T-helper 2 cell treated with Interferon-gamma antibody and Interleukin-4, amounts not matched to agents 5 μg/mL and 100 μg/mL, for 36 hours (primary cell): ENCODE measurements at regions not wholly inside any gene's neighbourhood (a gene's known extent, or its start where the extent isn't known, plus 50 kb on each side); places are given as distances from the start of the nearest gene placed in this dataset.

Experiments
- DNase-seq: peaks from one replicate; pipeline ENCODE4 v3.0.0; 2021; ENCODE audit warnings: low spot score
- H3K27ac Mint-ChIP-seq: one replicate; pipeline ENCODE4 v1.8.0; 2021; ENCODE audit warnings: mild to moderate bottlenecking, mixed read lengths
- H3K27me3 Mint-ChIP-seq: one replicate; pipeline ENCODE4 v1.8.0; 2021; ENCODE audit warnings: low read depth, mixed read lengths
- H3K36me3 Mint-ChIP-seq: one replicate; pipeline ENCODE4 v1.8.0; 2021; ENCODE audit warnings: low read depth, mixed read lengths
- H3K4me1 Mint-ChIP-seq: one replicate; pipeline ENCODE4 v1.8.0; 2021; ENCODE audit warnings: low read depth, mixed read lengths
- H3K4me3 Mint-ChIP-seq: one replicate; pipeline ENCODE4 v1.8.0; 2022; ENCODE audit warnings: mild to moderate bottlenecking, moderate library complexity, mixed read lengths
- H3K9me3 Mint-ChIP-seq: one replicate; pipeline ENCODE4 v1.8.0; 2021; ENCODE audit warnings: mixed read lengths

DNA sequence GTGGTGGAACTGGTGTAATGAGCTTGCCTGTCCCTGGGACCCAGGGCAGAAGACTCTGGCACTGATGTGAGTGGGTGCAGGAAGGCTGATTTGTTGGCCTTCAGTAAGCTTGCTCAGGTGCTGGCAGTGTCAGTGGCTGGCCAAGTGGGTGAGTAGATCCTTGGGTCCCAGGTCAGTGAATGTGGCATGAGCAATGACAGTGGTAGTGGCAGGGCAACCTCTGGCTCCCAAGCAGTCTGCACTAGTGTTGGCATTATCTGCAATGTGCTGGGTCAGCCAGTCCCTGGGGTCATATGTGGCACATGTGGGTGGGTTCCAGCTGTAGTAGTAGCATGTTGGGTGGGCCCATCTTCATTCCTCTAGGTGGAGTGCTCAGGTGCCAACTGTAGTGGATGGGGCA lies 640.9 kb upstream of the GRM3 start:
- no peak overlapping the region for H3K27ac Mint-ChIP-seq
- no peak for DNase-seq
- H3K9me3 Mint-ChIP-seq = peaks cover 66% of the 10 kb centered on the region
- no peak overlapping the region for H3K4me3 Mint-ChIP-seq
- no peaks in the 10 kb centered on the region for H3K36me3 Mint-ChIP-seq
- no peaks in the 10 kb centered on the region for H3K27me3 Mint-ChIP-seq
- no peaks in the 10 kb centered on the region for H3K4me1 Mint-ChIP-seq

GRCh38 chr7:85997515-85997914 lies 646.2 kb upstream of the GRM3 start:
- no peak overlapping the region for H3K4me3 Mint-ChIP-seq
- peaks cover 80% of the 10 kb centered on the region for H3K9me3 Mint-ChIP-seq
- DNase-seq = no peak
- no peaks in the 10 kb centered on the region for H3K4me1 Mint-ChIP-seq
- H3K27ac Mint-ChIP-seq = no peak overlapping the region
- no peaks in the 10 kb centered on the region for H3K27me3 Mint-ChIP-seq
- no peaks in the 10 kb centered on the region for H3K36me3 Mint-ChIP-seq

DNA sequence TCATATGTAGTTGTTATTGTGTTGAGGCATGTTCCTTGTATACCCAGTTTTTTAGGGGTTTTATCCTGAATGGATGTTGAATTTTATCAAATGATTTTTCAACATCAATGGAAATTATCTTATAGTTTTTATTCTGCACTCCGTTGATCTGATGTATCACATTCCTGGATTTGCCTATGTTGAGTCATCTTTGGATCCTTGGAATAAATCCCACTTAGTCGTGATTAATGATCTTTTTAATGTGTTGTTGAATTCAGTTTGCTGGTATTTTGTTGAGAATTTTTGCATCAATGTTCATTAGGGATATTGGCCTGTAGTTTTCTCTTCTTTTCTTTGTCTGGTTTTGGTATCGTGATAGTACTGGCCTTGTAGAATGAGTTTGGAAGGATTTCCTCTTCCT lies 648.6 kb upstream of the GRM3 start:
- H3K4me3 Mint-ChIP-seq = no peak overlapping the region
- H3K27me3 Mint-ChIP-seq = no peaks in the 10 kb centered on the region
- H3K9me3 Mint-ChIP-seq = peaks cover 59% of the 10 kb centered on the region
- no peak for DNase-seq
- no peaks in the 10 kb centered on the region for H3K36me3 Mint-ChIP-seq
- H3K27ac Mint-ChIP-seq = no peak overlapping the region
- no peaks in the 10 kb centered on the region for H3K4me1 Mint-ChIP-seq

- H3K27ac Mint-ChIP-seq = no peak overlapping the region
- no peak overlapping the region for H3K4me3 Mint-ChIP-seq
- no peaks in the 10 kb centered on the region for H3K36me3 Mint-ChIP-seq
- H3K4me1 Mint-ChIP-seq = no peaks in the 10 kb centered on the region
- peaks cover 29% of the 10 kb centered on the region for H3K9me3 Mint-ChIP-seq
- H3K27me3 Mint-ChIP-seq = no peaks in the 10 kb centered on the region
- DNase-seq = no peak
Observed at GRCh38 chr7:85980740-85981139, 663.0 kb upstream of the GRM3 start.

- Mint-ChIP-seq H3K27me3 (no peaks in the 10 kb centered on the region), H3K4me3 (no peak overlapping the region), H3K9me3 (peaks cover 17% of the 10 kb centered on the region), H3K27ac (no peak overlapping the region), H3K4me1 (no peaks in the 10 kb centered on the region), H3K36me3 (no peaks in the 10 kb centered on the region)
- no peak for DNase-seq
Observed at GRCh38 chr7:85974176-85974575, 669.5 kb upstream of the GRM3 start.

GRCh38 chr7:85972504-85973141 lies 671.1 kb upstream of the GRM3 start:
- Mint-ChIP-seq H3K4me3 (no peak overlapping the region), H3K27ac (no peak overlapping the region), H3K27me3 (no peaks in the 10 kb centered on the region), H3K36me3 (no peaks in the 10 kb centered on the region), H3K4me1 (no peaks in the 10 kb centered on the region), H3K9me3 (peaks cover 13% of the 10 kb centered on the region)
- DNase-seq = no peak

GRCh38 chr7:85954961-85955360 lies 688.7 kb upstream of the GRM3 start:
- Mint-ChIP-seq H3K4me3 (no peak overlapping the region), H3K27ac (no peak overlapping the region), H3K9me3 (peaks cover 16% of the 10 kb centered on the region), H3K36me3 (no peaks in the 10 kb centered on the region), H3K27me3 (no peaks in the 10 kb centered on the region), H3K4me1 (no peaks in the 10 kb centered on the region)
- no peak for DNase-seq

- Mint-ChIP-seq H3K27me3 (no peaks in the 10 kb centered on the region), H3K4me1 (no peaks in the 10 kb centered on the region)
Observed at GRCh38 chr7:85950871-85951270, 692.8 kb upstream of the GRM3 start.

GRCh38 chr7:85950418-85950817 lies 693.3 kb upstream of the GRM3 start:
- H3K27me3 Mint-ChIP-seq = no peaks in the 10 kb centered on the region
- peaks cover 50% of the 10 kb centered on the region for H3K9me3 Mint-ChIP-seq
- H3K4me1 Mint-ChIP-seq = no peaks in the 10 kb centered on the region

More at GRCh38 chr7:85950871-85951270, 692.8 kb upstream of the GRM3 start:
- H3K36me3 Mint-ChIP-seq = no peaks in the 10 kb centered on the region
- peaks cover 50% of the 10 kb centered on the region for H3K9me3 Mint-ChIP-seq
- H3K27ac Mint-ChIP-seq = no peak overlapping the region
- H3K4me3 Mint-ChIP-seq = no peak overlapping the region
- no peak for DNase-seq

DNA sequence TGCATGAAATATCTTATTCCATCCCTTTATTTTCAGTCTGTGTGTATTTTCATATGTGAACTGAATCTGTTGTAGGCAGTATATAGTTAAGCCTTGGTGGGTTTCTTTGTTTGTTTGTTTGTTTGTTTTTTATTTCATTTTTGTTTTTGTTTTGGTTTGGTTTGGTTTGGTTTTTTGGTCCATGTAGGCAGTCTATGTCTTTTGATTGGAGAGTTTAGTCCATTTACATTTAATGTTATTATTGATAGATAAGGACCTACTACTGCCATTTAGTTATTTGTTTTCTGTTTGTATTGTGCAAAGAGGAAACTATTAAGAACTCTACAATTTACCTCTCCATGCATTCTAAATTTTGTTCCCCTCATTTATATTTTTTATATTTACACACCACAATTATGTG lies 695.9 kb upstream of the GRM3 start:
- DNase-seq = no peak
- Mint-ChIP-seq H3K9me3 (peaks cover 46% of the 10 kb centered on the region), H3K4me3 (no peak overlapping the region), H3K27me3 (no peaks in the 10 kb centered on the region), H3K36me3 (no peaks in the 10 kb centered on the region), H3K27ac (no peak overlapping the region), H3K4me1 (no peaks in the 10 kb centered on the region)

More at GRCh38 chr7:85950418-85950817, 693.3 kb upstream of the GRM3 start:
- DNase-seq = no peak
- H3K4me3 Mint-ChIP-seq = no peak overlapping the region
- no peak overlapping the region for H3K27ac Mint-ChIP-seq
- no peaks in the 10 kb centered on the region for H3K36me3 Mint-ChIP-seq

GRCh38 chr7:85940798-85941197 lies 702.9 kb upstream of the GRM3 start:
- no peak for DNase-seq
- H3K9me3 Mint-ChIP-seq = peaks cover 7% of the 10 kb centered on the region
- H3K4me3 Mint-ChIP-seq = no peak overlapping the region
- no peaks in the 10 kb centered on the region for H3K36me3 Mint-ChIP-seq
- no peaks in the 10 kb centered on the region for H3K27me3 Mint-ChIP-seq
- H3K4me1 Mint-ChIP-seq = no peaks in the 10 kb centered on the region
- no peak overlapping the region for H3K27ac Mint-ChIP-seq

DNA sequence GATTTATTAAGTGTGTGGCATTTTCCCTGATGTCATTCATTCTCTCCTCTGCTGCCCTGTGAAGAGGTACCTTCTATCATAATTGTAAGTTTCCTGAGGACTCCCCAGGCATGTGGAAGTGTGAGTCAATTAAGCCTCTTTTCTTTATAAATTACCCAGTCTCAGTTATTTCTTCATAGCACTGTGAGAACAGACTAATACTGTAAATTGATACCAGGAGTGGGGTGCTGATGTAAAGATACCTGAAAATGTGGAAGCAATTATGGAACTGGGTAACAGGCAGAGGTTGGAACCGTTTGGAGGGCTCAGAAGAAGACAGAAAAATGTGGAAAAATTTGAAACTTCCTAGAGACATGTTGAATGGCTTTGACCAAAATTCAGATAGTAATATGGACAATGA lies 711.8 kb upstream of the GRM3 start:
- no peak overlapping the region for H3K27ac Mint-ChIP-seq
- no peaks in the 10 kb centered on the region for H3K36me3 Mint-ChIP-seq
- H3K4me3 Mint-ChIP-seq = no peak overlapping the region
- no peaks in the 10 kb centered on the region for H3K27me3 Mint-ChIP-seq
- H3K4me1 Mint-ChIP-seq = no peaks in the 10 kb centered on the region
- DNase-seq = no peak
- peaks cover 20% of the 10 kb centered on the region for H3K9me3 Mint-ChIP-seq

DNA sequence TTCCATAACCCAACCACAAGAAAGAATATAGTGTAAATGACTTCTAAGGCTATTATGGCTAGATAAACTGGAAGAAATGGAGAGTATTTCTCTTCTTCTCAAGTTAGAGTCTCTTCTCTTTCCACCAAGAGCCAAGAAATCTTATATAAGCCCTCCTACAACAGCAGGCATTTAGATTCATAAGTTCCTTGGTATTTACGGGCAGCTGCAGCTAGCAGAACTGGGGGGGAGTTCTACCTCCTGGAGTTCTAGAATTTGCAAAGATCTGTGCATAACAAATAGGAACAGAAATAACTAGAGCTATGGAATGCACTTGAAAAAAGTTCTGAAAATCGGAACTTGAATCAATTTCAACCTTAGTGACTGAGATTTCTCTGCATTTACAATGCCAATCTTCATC lies 715.2 kb upstream of the GRM3 start:
- H3K27me3 Mint-ChIP-seq = no peaks in the 10 kb centered on the region
- H3K4me3 Mint-ChIP-seq = no peak overlapping the region
- peaks cover 10% of the 10 kb centered on the region for H3K9me3 Mint-ChIP-seq
- H3K27ac Mint-ChIP-seq = no peak overlapping the region
- no peak for DNase-seq
- H3K4me1 Mint-ChIP-seq = no peaks in the 10 kb centered on the region
- no peaks in the 10 kb centered on the region for H3K36me3 Mint-ChIP-seq

DNA sequence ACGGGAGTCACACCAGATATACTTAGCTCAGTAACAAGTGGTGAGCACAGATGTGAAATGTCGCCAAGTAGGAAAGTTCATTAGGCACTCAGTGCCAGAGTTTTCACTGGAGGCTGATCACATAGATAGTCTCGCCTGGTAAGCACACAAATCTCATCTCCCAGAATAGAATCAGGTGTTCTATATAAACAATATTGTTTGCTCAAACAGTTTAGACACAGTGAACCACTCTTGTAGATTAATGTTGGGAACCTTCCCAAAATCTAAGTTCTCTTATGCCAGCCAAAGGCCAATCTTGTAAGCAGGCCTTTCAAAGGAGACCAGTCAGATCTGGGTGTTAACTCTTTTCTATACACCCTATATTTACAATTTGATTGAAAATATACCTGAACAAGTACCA lies 716.5 kb upstream of the GRM3 start:
- no peak overlapping the region for H3K27ac Mint-ChIP-seq
- DNase-seq = no peak
- no peaks in the 10 kb centered on the region for H3K36me3 Mint-ChIP-seq
- no peak overlapping the region for H3K4me3 Mint-ChIP-seq
- no peaks in the 10 kb centered on the region for H3K27me3 Mint-ChIP-seq
- no peaks in the 10 kb centered on the region for H3K4me1 Mint-ChIP-seq
- peaks cover 9% of the 10 kb centered on the region for H3K9me3 Mint-ChIP-seq

DNA sequence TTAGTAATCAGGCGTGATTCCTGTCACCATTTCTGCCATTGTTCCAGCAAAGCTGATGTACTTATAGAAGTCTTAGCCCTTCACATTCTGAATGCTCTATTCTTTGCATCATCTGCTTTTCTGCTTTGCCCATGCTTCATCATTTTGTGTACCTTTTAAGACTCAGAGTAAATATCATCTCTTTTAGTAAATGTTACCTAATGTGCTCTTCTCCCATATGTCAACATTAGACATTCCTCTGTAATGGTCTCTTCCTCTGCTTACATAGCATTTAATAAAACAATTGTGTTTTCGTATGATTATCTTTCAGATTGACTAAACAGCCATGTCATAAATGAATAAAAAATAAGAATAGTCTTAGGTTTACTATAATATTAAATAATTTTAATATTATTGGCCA lies 719.6 kb upstream of the GRM3 start:
- no peak for DNase-seq

More for the DNA sequence above, 719.6 kb upstream of the GRM3 start:
- Mint-ChIP-seq H3K27me3 (no peaks in the 10 kb centered on the region), H3K9me3 (no peaks in the 10 kb centered on the region), H3K4me3 (no peak overlapping the region), H3K4me1 (no peaks in the 10 kb centered on the region), H3K27ac (no peak overlapping the region), H3K36me3 (no peaks in the 10 kb centered on the region)
